Neural cell (in vitro differentiated cells): ENCODE measurements at regions not wholly inside any gene's neighbourhood (a gene's known extent, or its start where the extent isn't known, plus 50 kb on each side); places are given as distances from the start of the nearest gene placed in this dataset.

Experiments used
- CTCF ChIP-seq: fragments of 450-650 bp; IDR thresholded peaks from 2 replicates; pipeline ENCODE4 v1.5.1; 2014; ENCODE audit warnings: antibody characterized with exemption, mild to moderate bottlenecking, moderate library complexity; ENCODE audit not compliant: poor library complexity, severe bottlenecking
- EP300 ChIP-seq: fragments of 450-650 bp; conservative IDR thresholded peaks from 2 replicates; pipeline ENCODE4 v1.6.1; 2014; ENCODE audit warnings: antibody characterized with exemption, mild to moderate bottlenecking, moderate library complexity; ENCODE audit not compliant: poor library complexity, severe bottlenecking
- EZH2 ChIP-seq: fragments of 200-600, 300-800 bp; shearing (Covaris generic), sonication (generic); IDR thresholded peaks from 2 replicates; pipeline ENCODE4 v1.6.1; 2014; ENCODE audit warnings: antibody characterized with exemption, low read length, borderline replicate concordance, mild to moderate bottlenecking; ENCODE audit not compliant: insufficient read depth, poor library complexity, severe bottlenecking
- POLR2AphosphoS5 ChIP-seq: IDR thresholded peaks from 2 replicates; pipeline ENCODE4 v1.6.1; 2012
- RAD21 ChIP-seq: fragments of 450-650 bp; conservative IDR thresholded peaks from 2 replicates; pipeline ENCODE4 v1.6.1; 2014; ENCODE audit warnings: antibody characterized with exemption, mild to moderate bottlenecking, moderate library complexity
- SMC3 ChIP-seq: fragments of 450-650 bp; conservative IDR thresholded peaks from 2 replicates; pipeline ENCODE4 v1.6.1; 2014; ENCODE audit warnings: antibody characterized with exemption, mild to moderate bottlenecking, moderate library complexity; ENCODE audit not compliant: poor library complexity
- TAF1 ChIP-seq: IDR thresholded peaks from 2 replicates; pipeline ENCODE4 v1.6.1; 2012; ENCODE audit warnings: low read depth
- TF ChIP-seq, protein P1 (sequence below): IDR thresholded peaks from 2 replicates; pipeline ENCODE4 v1.6.1; 2012; ENCODE audit warnings: borderline replicate concordance

- TF ChIP-seq EZH2 (no peak), CTCF (no peak), SMC3 (no peak), RAD21 (no peak), TAF1 (no peak), POLR2AphosphoS5 (no peak), EP300 (no peak)
- TF ChIP-seq, protein P1, sequence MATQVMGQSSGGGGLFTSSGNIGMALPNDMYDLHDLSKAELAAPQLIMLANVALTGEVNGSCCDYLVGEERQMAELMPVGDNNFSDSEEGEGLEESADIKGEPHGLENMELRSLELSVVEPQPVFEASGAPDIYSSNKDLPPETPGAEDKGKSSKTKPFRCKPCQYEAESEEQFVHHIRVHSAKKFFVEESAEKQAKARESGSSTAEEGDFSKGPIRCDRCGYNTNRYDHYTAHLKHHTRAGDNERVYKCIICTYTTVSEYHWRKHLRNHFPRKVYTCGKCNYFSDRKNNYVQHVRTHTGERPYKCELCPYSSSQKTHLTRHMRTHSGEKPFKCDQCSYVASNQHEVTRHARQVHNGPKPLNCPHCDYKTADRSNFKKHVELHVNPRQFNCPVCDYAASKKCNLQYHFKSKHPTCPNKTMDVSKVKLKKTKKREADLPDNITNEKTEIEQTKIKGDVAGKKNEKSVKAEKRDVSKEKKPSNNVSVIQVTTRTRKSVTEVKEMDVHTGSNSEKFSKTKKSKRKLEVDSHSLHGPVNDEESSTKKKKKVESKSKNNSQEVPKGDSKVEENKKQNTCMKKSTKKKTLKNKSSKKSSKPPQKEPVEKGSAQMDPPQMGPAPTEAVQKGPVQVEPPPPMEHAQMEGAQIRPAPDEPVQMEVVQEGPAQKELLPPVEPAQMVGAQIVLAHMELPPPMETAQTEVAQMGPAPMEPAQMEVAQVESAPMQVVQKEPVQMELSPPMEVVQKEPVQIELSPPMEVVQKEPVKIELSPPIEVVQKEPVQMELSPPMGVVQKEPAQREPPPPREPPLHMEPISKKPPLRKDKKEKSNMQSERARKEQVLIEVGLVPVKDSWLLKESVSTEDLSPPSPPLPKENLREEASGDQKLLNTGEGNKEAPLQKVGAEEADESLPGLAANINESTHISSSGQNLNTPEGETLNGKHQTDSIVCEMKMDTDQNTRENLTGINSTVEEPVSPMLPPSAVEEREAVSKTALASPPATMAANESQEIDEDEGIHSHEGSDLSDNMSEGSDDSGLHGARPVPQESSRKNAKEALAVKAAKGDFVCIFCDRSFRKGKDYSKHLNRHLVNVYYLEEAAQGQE, result no peak
These were observed 225.8 kb downstream of the IPMK start for GRCh38 chr10:58041901-58042300.
